Activated naive CD8-positive, alpha-beta T cell treated with anti-CD3 and anti-CD28 coated beads, Interleukin-2, amount 10 ng/mL, durations not matched to agents 7 days and 5 days (primary cell): ENCODE measurements at regions not wholly inside any gene's neighbourhood (a gene's known extent, or its start where the extent isn't known, plus 50 kb on each side); places are given as distances from the start of the nearest gene placed in this dataset.
"Not testable (repeated sequence)": the region's sequence is repeated elsewhere in the genome, so short reads cannot be mapped to it uniquely, and the experiment has no call there.

Experiments used
- ATAC-seq: fragments of 150-1000 bp; cut with Tn5 transposase; one replicate; pipeline ENCODE4 v1.10.0; 2021; ENCODE audit warnings: low read depth, moderate library complexity
- POLR2A ChIA-PET: fragments of 350-600 bp; sonication (Branson Sonifier 250); formaldehyde crosslinking; loops from one replicate; lab custom pipeline; 2021; ENCODE audit warnings: antibody characterized with exemption; lab: Charles Lee
- DNase-seq: peaks from one replicate; pipeline ENCODE4 v3.0.0; 2021
- H3K27ac Mint-ChIP-seq: one replicate; pipeline ENCODE4 v1.8.0; 2022; ENCODE audit warnings: mild to moderate bottlenecking, mixed read lengths
- H3K27me3 Mint-ChIP-seq: one replicate; pipeline ENCODE4 v1.8.0; 2022; ENCODE audit warnings: mild to moderate bottlenecking, moderate library complexity, mixed read lengths
- H3K36me3 Mint-ChIP-seq: one replicate; pipeline ENCODE4 v1.8.0; 2021; ENCODE audit warnings: mild to moderate bottlenecking, mixed read lengths
- H3K4me1 Mint-ChIP-seq: one replicate; pipeline ENCODE4 v1.8.0; 2021; ENCODE audit warnings: mixed read lengths
- H3K4me3 Mint-ChIP-seq: one replicate; pipeline ENCODE4 v1.8.0; 2022; ENCODE audit warnings: mild to moderate bottlenecking, moderate library complexity, mixed read lengths
- H3K9me3 Mint-ChIP-seq: one replicate; pipeline ENCODE4 v1.8.0; 2021; ENCODE audit warnings: mixed read lengths

GRCh38 chr6:169009628-169010027 is 244.0 kb downstream of the THBS2 start:
- Mint-ChIP-seq H3K27ac (no peak overlapping the region), H3K36me3 (no peaks in the 10 kb centered on the region), H3K4me3 (no peak overlapping the region), H3K9me3 (peaks cover 3% of the 10 kb centered on the region), H3K4me1 (no peaks in the 10 kb centered on the region), H3K27me3 (peaks cover 4% of the 10 kb centered on the region)
- ATAC-seq (no peak), DNase-seq (no peak)
- POLR2A ChIA-PET, result no interaction called here

GRCh38 chr6:169008641-169009257 is 244.9 kb downstream of the THBS2 start:
- DNase-seq, result no peak
- H3K9me3 Mint-ChIP-seq, result peaks cover 1% of the 10 kb centered on the region
- H3K27me3 Mint-ChIP-seq, result no peaks in the 10 kb centered on the region
- H3K27ac Mint-ChIP-seq, result no peak overlapping the region
- ATAC-seq, result no peak
- no peaks in the 10 kb centered on the region for H3K36me3 Mint-ChIP-seq
- POLR2A ChIA-PET, result no interaction called here
- no peak overlapping the region for H3K4me3 Mint-ChIP-seq
- H3K4me1 Mint-ChIP-seq, result no peaks in the 10 kb centered on the region

GRCh38 chr6:169005166-169005565 is 248.5 kb downstream of the THBS2 start:
- DNase-seq (no peak), ATAC-seq (no peak)
- Mint-ChIP-seq H3K4me3 (no peak overlapping the region), H3K36me3 (no peaks in the 10 kb centered on the region), H3K27ac (no peak overlapping the region), H3K4me1 (no peaks in the 10 kb centered on the region), H3K27me3 (peaks cover 4% of the 10 kb centered on the region), H3K9me3 (no peaks in the 10 kb centered on the region)
- POLR2A ChIA-PET, result no interaction called here

GRCh38 chr6:169000022-169000421 is 253.6 kb downstream of the THBS2 start:
- no peaks in the 10 kb centered on the region for H3K36me3 Mint-ChIP-seq
- H3K27ac Mint-ChIP-seq, result no peak overlapping the region
- no peaks in the 10 kb centered on the region for H3K9me3 Mint-ChIP-seq
- H3K4me3 Mint-ChIP-seq, result no peak overlapping the region
- POLR2A ChIA-PET, result no interaction called here
- DNase-seq (no peak), ATAC-seq (no peak)
- H3K4me1 Mint-ChIP-seq, result no peaks in the 10 kb centered on the region
- peaks cover 4% of the 10 kb centered on the region for H3K27me3 Mint-ChIP-seq

GRCh38 chr6:168999392-168999791 is 254.3 kb downstream of the THBS2 start:
- Mint-ChIP-seq H3K4me3 (no peak overlapping the region), H3K4me1 (no peaks in the 10 kb centered on the region), H3K9me3 (no peaks in the 10 kb centered on the region), H3K36me3 (no peaks in the 10 kb centered on the region), H3K27ac (no peak overlapping the region), H3K27me3 (peaks cover 4% of the 10 kb centered on the region)
- POLR2A ChIA-PET, result no interaction called here
- ATAC-seq, result no peak
- DNase-seq, result no peak

- H3K27ac Mint-ChIP-seq, result no peak overlapping the region
- H3K4me1 Mint-ChIP-seq, result no peaks in the 10 kb centered on the region
- H3K27me3 Mint-ChIP-seq, result no peaks in the 10 kb centered on the region
- no peak for ATAC-seq
- H3K9me3 Mint-ChIP-seq, result no peaks in the 10 kb centered on the region
- no peak overlapping the region for H3K4me3 Mint-ChIP-seq
- no peaks in the 10 kb centered on the region for H3K36me3 Mint-ChIP-seq
- DNase-seq, result no peak
- POLR2A ChIA-PET, result no interaction called here
Observed at GRCh38 chr6:168996356-168996625, 257.4 kb downstream of the THBS2 start.

GRCh38 chr6:168995526-168996355 is 257.9 kb downstream of the THBS2 start:
- Mint-ChIP-seq H3K4me1 (no peaks in the 10 kb centered on the region), H3K9me3 (no peaks in the 10 kb centered on the region), H3K27me3 (no peaks in the 10 kb centered on the region), H3K4me3 (no peak overlapping the region), H3K36me3 (no peaks in the 10 kb centered on the region), H3K27ac (no peak overlapping the region)
- ATAC-seq (no peak), DNase-seq (no peak)
- POLR2A ChIA-PET, result no interaction called here

GRCh38 chr6:168994956-168995355 is 258.7 kb downstream of the THBS2 start:
- DNase-seq, result no peak
- no peaks in the 10 kb centered on the region for H3K4me1 Mint-ChIP-seq
- no peaks in the 10 kb centered on the region for H3K36me3 Mint-ChIP-seq
- no peak overlapping the region for H3K27ac Mint-ChIP-seq
- no peaks in the 10 kb centered on the region for H3K9me3 Mint-ChIP-seq
- POLR2A ChIA-PET, result no interaction called here
- H3K27me3 Mint-ChIP-seq, result no peaks in the 10 kb centered on the region
- H3K4me3 Mint-ChIP-seq, result no peak overlapping the region
- ATAC-seq, result no peak

GRCh38 chr6:168992446-168993144 is 261.1 kb downstream of the THBS2 start:
- Mint-ChIP-seq H3K4me3 (no peak overlapping the region), H3K36me3 (no peaks in the 10 kb centered on the region), H3K9me3 (no peaks in the 10 kb centered on the region), H3K27me3 (no peaks in the 10 kb centered on the region), H3K4me1 (no peaks in the 10 kb centered on the region), H3K27ac (no peak overlapping the region)
- no peak for ATAC-seq
- POLR2A ChIA-PET, result no interaction called here
- no peak for DNase-seq

GRCh38 chr6:168991695-168992094 is 262.0 kb downstream of the THBS2 start:
- DNase-seq, POLR2A ChIA-PET, H3K9me3 Mint-ChIP-seq, H3K4me3 Mint-ChIP-seq, H3K4me1 Mint-ChIP-seq, H3K36me3 Mint-ChIP-seq, H3K27me3 Mint-ChIP-seq, H3K27ac Mint-ChIP-seq, ATAC-seq: not testable (repeated sequence)

GRCh38 chr6:168990019-168990751 is 263.5 kb downstream of the THBS2 start:
- Mint-ChIP-seq H3K4me1 (no peaks in the 10 kb centered on the region), H3K4me3 (no peak overlapping the region), H3K27ac (no peak overlapping the region), H3K27me3 (no peaks in the 10 kb centered on the region), H3K9me3 (no peaks in the 10 kb centered on the region), H3K36me3 (no peaks in the 10 kb centered on the region)
- ATAC-seq (no peak), DNase-seq (no peak)
- POLR2A ChIA-PET, result no interaction called here

- ATAC-seq, result no peak
- no peak for DNase-seq
- Mint-ChIP-seq H3K36me3 (no peaks in the 10 kb centered on the region), H3K27me3 (no peaks in the 10 kb centered on the region), H3K4me3 (no peak overlapping the region), H3K9me3 (no peaks in the 10 kb centered on the region), H3K27ac (no peak overlapping the region), H3K4me1 (no peaks in the 10 kb centered on the region)
- POLR2A ChIA-PET, result no interaction called here
Observed at GRCh38 chr6:168989421-168989820, 264.2 kb downstream of the THBS2 start.

GRCh38 chr6:168988801-168989200 is 264.8 kb downstream of the THBS2 start:
- no peaks in the 10 kb centered on the region for H3K4me1 Mint-ChIP-seq
- no peaks in the 10 kb centered on the region for H3K36me3 Mint-ChIP-seq
- ATAC-seq (no peak), DNase-seq (no peak)
- no peaks in the 10 kb centered on the region for H3K9me3 Mint-ChIP-seq
- POLR2A ChIA-PET, result no interaction called here
- H3K27me3 Mint-ChIP-seq, result no peaks in the 10 kb centered on the region
- no peak overlapping the region for H3K27ac Mint-ChIP-seq
- no peak overlapping the region for H3K4me3 Mint-ChIP-seq
